Natural killer cell (primary cell): ENCODE measurements at regions not wholly inside any gene's neighbourhood (a gene's known extent, or its start where the extent isn't known, plus 50 kb on each side); places are given as distances from the start of the nearest gene placed in this dataset.

ENCODE experiments used
- ATAC-seq, 3 donors: fragments of 150-1000 bp in 2 of 3; fragments of 200-7000 bp in 1 of 3; cut with Tn5 transposase; 1 replicate in 1 of 3; 2 replicates in 2 of 3; pipeline ENCODE4 v1.10.0; 2021; ENCODE audit warnings: mild to moderate bottlenecking in 2 of 3, moderate library complexity in 2 of 3
- DNase-seq, 2 donors: peaks; one replicate each; pipeline versions ENCODE4 v3.0.0 to v3.0.0-alpha.2; 2013 to 2021; ENCODE audit warnings: mixed read lengths in 1 of 2
- H3K27ac ChIP-seq: one replicate; pipeline ENCODE4 v1.5.1; 2013; ENCODE audit warnings: mild to moderate bottlenecking, low read length
- H3K27me3 ChIP-seq: one replicate; pipeline ENCODE4 v1.6.1; 2013; ENCODE audit warnings: low read length; ENCODE audit not compliant: control insufficient read depth, insufficient read depth
- H3K36me3 ChIP-seq: one replicate; pipeline ENCODE4 v1.6.1; 2013; ENCODE audit warnings: low read length; ENCODE audit not compliant: control insufficient read depth, insufficient read depth
- H3K4me1 ChIP-seq: one replicate; pipeline ENCODE4 v1.6.1; 2013; ENCODE audit warnings: low read length; ENCODE audit not compliant: control insufficient read depth, insufficient read depth
- H3K4me3 ChIP-seq: one replicate; pipeline ENCODE4 v1.5.1; 2013; ENCODE audit warnings: low read length
- H3K9me3 ChIP-seq: one replicate; pipeline ENCODE4 v1.6.1; 2013; ENCODE audit warnings: low read length; ENCODE audit not compliant: control insufficient read depth, insufficient read depth
- H3K27ac Mint-ChIP-seq, 2 donors: one replicate each; pipeline ENCODE4 v1.8.0; 2022; ENCODE audit warnings: mild to moderate bottlenecking in 2 of 2, mixed read lengths in 2 of 2, moderate library complexity in 1 of 2
- H3K27me3 Mint-ChIP-seq, 2 donors: one replicate each; pipeline ENCODE4 v1.8.0; 2022; ENCODE audit warnings: low read depth in 2 of 2, mixed read lengths in 2 of 2
- H3K36me3 Mint-ChIP-seq: one replicate; pipeline ENCODE4 v1.8.0; 2022; ENCODE audit warnings: mixed read lengths
- H3K4me1 Mint-ChIP-seq, 2 donors: one replicate each; pipeline ENCODE4 v1.8.0; 2022; ENCODE audit warnings: mixed read lengths in 2 of 2
- H3K4me3 Mint-ChIP-seq: one replicate; pipeline ENCODE4 v1.8.0; 2022; ENCODE audit warnings: mild to moderate bottlenecking, moderate library complexity, mixed read lengths
- H3K9me3 Mint-ChIP-seq, 2 donors: one replicate each; pipeline ENCODE4 v1.8.0; 2022; ENCODE audit warnings: mixed read lengths in 2 of 2
- CTCF ChIP-seq: fragments of 200-600 bp; IDR thresholded peaks from one replicate; pipeline ENCODE4 v1.8.0; 2022; ENCODE audit warnings: antibody characterized with exemption
- WGBS: methylation state at CpG from one replicate; pipeline ENCODE4 v1.1.7; 2013; ENCODE audit warnings: missing lambda C conversion rate; ENCODE audit not compliant: insufficient coverage; 5-methylcytosine and 5-hydroxymethylcytosine counted together
- intact Hi-C: fragments of 100-400 bp; cut with micrococcal nuclease; formaldehyde crosslinking; loops from one replicate; pipeline ENCODE4 v1.14.2; 2022

GRCh38 chr15:96837241-96837970 is 506.9 kb downstream of the NR2F2 start:
- Mint-ChIP-seq H3K27ac (no peak overlapping the region), H3K4me1 (no peaks in the 10 kb centered on the region), H3K27me3 (no peaks in the 10 kb centered on the region), H3K36me3 (no peaks in the 10 kb centered on the region), H3K4me3 (no peak overlapping the region), H3K9me3 (peaks cover 4 to 8% of the 10 kb centered on the region in 2 donors)
- no peak for TF ChIP-seq CTCF
- no peaks in the 10 kb centered on the region for H3K4me1 ChIP-seq
- no peaks in the 10 kb centered on the region for H3K9me3 ChIP-seq
- intact Hi-C loops = no loop called here
- ATAC-seq (no peak), DNase-seq (no peak)
- H3K27me3 ChIP-seq = no peaks in the 10 kb centered on the region
- H3K36me3 ChIP-seq = no peaks in the 10 kb centered on the region
- H3K27ac ChIP-seq = no peak overlapping the region
- no peak overlapping the region for H3K4me3 ChIP-seq
- 87% methylated on average over 12 of the region's 14 CpGs for WGBS

- intact Hi-C loops = no loop called here
- Histone ChIP-seq H3K4me3 (no peak overlapping the region), H3K4me1 (no peaks in the 10 kb centered on the region), H3K36me3 (no peaks in the 10 kb centered on the region), H3K27ac (no peak overlapping the region), H3K27me3 (no peaks in the 10 kb centered on the region), H3K9me3 (no peaks in the 10 kb centered on the region)
- DNase-seq = no peak
- no peaks in the 10 kb centered on the region for H3K4me1 Mint-ChIP-seq
- no peaks in the 10 kb centered on the region for H3K36me3 Mint-ChIP-seq
- TF ChIP-seq CTCF = no peak
- no peak for ATAC-seq
- no peaks in the 10 kb centered on the region for H3K27me3 Mint-ChIP-seq
- H3K9me3 Mint-ChIP-seq = peaks cover 4 to 9% of the 10 kb centered on the region in 2 donors
- no peak overlapping the region for H3K27ac Mint-ChIP-seq
- no peak overlapping the region for H3K4me3 Mint-ChIP-seq
Measured at GRCh38 chr15:96838081-96838480, 507.6 kb downstream of the NR2F2 start.

GRCh38 chr15:96849271-96849900 is 518.9 kb downstream of the NR2F2 start:
- Histone ChIP-seq H3K27me3 (no peaks in the 10 kb centered on the region), H3K4me3 (no peak overlapping the region), H3K9me3 (no peaks in the 10 kb centered on the region), H3K4me1 (no peaks in the 10 kb centered on the region), H3K27ac (no peak overlapping the region), H3K36me3 (no peaks in the 10 kb centered on the region)
- H3K4me3 Mint-ChIP-seq = no peak overlapping the region
- H3K27ac Mint-ChIP-seq = no peak overlapping the region
- H3K27me3 Mint-ChIP-seq = no peaks in the 10 kb centered on the region
- WGBS = 54% methylated on average over 7 of the region's 11 CpGs
- no peaks in the 10 kb centered on the region for H3K36me3 Mint-ChIP-seq
- intact Hi-C loops = no loop called here
- H3K4me1 Mint-ChIP-seq = no peaks in the 10 kb centered on the region
- no peak for TF ChIP-seq CTCF
- H3K9me3 Mint-ChIP-seq = peaks cover 8 to 12% of the 10 kb centered on the region in 2 donors
- no peak for ATAC-seq
- DNase-seq = no peak

- intact Hi-C loops = no loop called here
- Histone ChIP-seq H3K4me3 (no peak overlapping the region), H3K9me3 (no peaks in the 10 kb centered on the region), H3K4me1 (no peaks in the 10 kb centered on the region), H3K27me3 (no peaks in the 10 kb centered on the region), H3K36me3 (no peaks in the 10 kb centered on the region), H3K27ac (no peak overlapping the region)
- H3K27me3 Mint-ChIP-seq = no peaks in the 10 kb centered on the region
- DNase-seq (no peak), ATAC-seq (no peak)
- no peak overlapping the region for H3K4me3 Mint-ChIP-seq
- 82% methylated on average over 3 of the region's 3 CpGs for WGBS
- peaks cover 5 to 6% of the 10 kb centered on the region in 2 donors for H3K9me3 Mint-ChIP-seq
- H3K27ac Mint-ChIP-seq = no peak overlapping the region
- no peaks in the 10 kb centered on the region for H3K4me1 Mint-ChIP-seq
- H3K36me3 Mint-ChIP-seq = no peaks in the 10 kb centered on the region
- TF ChIP-seq CTCF = no peak
Measured at GRCh38 chr15:96851613-96852012, 521.1 kb downstream of the NR2F2 start.
